ENCODE measurements at regions not wholly inside any gene's neighbourhood (a gene's known extent, or its start where the extent isn't known, plus 50 kb on each side); places are given as distances from the start of the nearest gene placed in this dataset.
"Not testable (repeated sequence)": the region's sequence is repeated elsewhere in the genome, so short reads cannot be mapped to it uniquely, and the experiment has no call there.

GRCh38 chr7:41459623-41460261 lies 243.1 kb downstream of the INHBA start:
- DNase-seq, result no peak

DNA sequence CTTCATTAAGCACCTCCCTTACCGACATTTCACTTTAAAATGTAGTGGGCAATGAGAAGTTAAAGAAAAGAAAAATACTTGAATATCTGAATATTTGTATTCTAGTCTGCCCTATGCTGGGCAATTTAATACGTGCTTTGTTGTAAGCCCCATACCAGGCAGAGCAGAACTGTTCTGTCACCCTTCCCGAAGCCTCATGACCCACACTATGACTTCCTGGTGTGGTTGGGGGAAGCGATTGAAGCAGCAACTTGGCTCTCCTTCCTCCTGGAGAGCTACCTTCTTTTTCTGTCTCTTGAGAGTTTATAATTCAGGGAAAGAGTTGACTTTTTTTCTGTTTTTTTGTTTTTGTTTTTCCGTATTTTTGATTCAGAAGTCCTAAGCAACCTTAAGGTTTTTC lies 243.7 kb downstream of the INHBA start:
- DNase-seq, result no peak

DNA sequence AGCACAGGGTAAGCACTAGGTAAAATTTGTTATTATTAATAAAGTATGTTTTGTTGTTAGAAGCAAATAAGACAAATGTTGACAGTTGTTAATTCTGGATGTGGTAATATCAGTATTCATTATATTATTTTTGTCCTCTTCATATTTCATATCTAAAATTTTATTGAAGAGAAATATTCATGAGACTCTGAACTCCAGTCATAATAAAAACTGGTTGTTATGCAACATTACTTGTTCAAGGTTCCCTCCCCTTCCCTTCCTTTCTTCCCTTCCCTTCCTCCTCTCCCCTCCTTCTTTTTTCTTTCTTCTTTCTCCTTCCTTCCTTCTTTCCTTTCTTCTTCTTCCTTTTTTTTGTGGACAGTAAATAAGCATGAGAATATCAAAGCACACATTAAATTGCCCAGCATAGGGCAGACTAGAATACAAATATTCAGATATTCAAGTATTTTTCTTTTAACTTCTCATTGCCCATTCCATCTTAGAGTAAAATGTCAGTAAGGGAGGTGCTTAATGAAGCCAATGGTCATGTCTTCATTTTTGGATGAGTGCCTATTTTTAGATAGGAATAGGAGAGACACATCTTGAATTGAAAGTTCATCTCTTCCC lies 245.0 kb downstream of the INHBA start:
- DNase-seq, result no peak

DNA sequence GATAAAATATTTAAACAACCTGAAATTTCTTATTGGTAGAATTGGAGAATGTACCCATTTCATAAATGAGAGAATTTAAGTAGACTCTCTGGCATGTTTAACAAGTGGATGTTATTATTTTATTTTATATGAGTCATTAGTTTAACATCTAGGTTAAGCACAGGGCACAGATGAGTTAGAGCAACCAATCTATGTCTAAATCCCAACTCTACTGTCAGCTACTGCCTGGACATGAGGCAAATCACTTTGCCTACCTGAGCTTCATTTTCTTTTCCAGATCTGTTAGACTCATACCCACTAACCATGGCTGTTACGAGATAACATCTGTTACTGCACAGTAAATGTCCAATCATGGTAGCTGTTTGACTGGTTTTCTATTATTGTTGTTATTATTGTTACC lies 251.1 kb downstream of the INHBA start:
- no peak for DNase-seq

DNA sequence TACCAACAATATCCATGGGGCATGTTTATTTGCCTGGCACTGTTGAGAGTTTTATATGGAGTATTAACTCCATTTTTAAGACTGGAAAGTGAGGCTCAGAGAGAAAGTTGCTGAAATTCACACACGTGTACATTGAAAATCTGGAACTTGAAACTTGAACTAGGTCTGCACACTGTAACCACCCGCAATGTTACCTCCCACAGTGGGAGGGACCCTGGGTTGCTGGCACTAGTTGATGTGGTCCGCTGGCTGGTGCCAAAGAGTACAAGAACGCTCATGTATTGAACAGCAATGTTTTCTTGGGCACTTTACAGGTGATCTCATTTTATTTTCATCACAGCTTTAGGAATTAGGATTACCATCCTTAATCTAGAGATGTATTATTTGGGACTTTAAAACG lies 253.2 kb downstream of the INHBA start:
- no peak for DNase-seq

DNA sequence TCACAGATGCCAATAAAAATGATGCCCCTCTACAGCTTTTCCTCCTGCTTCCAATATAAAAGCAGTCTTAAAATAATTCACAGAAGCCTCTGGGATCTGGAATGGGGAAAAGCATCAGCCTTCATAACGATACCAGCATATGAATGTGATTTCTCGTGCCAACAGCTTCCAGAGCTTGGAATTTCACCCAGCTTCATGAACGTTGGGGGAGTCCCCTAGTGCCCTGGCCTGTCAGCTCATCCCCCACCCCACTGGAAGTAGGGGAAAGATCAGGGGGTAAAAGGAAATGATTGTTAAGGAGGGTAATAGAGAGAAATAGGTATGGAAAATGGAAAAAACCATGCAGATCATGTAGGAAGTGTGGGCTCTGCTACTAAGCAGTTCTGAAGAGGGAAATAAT lies 253.6 kb downstream of the INHBA start:
- DNase-seq, result no peak

DNA sequence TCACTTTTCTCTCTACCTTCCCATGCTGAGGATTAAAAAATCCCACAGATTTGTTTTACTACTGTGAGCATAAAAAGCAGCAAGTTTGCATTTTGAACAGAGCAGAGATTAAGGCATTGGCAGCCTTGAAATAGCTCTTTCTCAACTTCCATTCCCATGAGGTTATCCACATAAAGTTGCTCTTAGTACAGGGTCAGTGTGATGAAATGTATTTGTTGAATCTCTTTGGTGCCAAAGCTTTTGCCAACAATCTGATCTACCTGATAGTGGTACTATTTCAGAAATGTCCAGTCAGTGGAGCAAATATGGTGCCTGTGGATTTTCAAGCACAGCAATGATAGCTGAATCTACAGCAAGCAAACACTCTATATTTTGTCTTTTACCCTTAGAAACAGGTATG lies 254.8 kb downstream of the INHBA start:
- no peak for DNase-seq

GRCh38 chr7:41447450-41448042 lies 255.3 kb downstream of the INHBA start:
- no peak for DNase-seq

DNA sequence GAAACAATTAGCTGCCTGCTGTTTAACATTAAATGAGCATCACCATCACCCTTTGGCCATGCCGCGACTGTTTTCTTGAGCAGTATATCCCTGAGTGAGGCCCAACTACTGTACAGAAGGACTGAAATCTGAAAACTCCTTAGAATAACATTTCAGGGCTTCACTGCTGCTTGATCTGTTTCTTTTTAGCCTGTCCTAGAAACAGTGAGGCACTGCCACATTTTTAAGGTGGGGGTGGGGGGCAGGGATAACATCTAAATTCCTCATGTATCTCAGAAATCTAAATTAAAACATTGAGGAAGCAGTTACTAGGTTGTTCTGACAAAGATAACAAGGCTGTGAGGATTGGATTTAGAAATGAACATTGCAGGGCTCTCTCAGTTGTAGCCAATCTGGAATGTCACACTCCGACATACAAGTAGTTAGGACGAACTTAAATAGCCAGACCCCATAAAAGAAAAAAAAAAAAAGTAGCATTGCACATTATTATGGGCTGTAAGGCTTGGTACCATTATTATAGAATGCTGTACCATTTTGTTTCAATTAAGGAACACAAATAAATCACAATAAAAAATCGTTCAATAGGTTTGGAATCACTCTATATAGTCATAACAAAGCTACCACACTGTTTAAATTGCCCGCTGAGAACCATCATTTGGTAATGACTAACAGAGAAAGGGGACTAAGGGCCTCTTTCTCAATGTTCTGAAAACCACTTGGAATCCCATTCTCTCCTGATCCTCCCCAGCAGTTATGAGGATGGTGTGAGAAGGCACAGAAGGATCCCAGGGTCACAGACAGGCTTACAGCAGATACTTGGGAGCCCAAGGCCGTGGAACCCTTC lies 256.1 kb downstream of the INHBA start:
- DNase-seq, result no peak

DNA sequence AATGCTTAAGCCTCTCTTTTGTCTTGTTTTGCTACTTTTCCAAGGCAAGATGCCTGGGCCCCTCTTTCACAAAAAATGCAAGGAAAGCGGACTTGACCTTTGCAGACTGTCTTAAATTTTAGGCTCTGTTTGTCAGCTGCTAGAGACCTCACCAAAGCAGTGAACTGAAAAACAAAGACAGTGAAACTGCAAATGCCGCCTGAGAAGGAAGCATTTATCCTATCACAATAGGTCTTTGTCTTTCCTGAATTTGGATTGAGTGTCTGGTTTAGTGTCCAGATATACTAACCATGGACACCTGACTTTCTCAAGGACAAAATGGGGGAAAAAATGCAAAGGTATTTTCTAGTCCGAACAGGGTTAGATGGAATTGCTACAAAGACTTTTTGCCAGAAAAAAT lies 256.9 kb downstream of the INHBA start:
- DNase-seq, result no peak

DNA sequence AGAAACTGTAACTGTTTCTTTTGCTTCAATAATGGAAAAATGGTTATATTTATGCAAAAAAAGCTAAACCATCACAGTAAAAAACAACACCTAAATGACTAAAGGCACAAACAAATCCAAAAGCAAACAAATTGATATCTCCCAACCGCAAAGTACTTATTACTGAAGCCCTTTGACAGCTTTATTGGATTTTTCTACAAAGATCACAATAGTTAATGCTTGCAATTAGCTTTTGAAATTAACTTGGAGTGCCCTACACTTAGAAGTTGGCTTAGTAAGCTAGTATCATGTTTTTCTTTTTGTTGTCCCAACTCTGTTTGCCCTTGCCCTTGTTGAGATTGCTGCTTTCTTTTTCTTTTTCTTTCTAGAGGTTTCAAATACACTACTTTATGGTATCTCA lies 257.5 kb downstream of the INHBA start:
- no peak for DNase-seq

GRCh38 chr7:41439515-41439879 lies 263.4 kb downstream of the INHBA start:
- no peak for DNase-seq

DNA sequence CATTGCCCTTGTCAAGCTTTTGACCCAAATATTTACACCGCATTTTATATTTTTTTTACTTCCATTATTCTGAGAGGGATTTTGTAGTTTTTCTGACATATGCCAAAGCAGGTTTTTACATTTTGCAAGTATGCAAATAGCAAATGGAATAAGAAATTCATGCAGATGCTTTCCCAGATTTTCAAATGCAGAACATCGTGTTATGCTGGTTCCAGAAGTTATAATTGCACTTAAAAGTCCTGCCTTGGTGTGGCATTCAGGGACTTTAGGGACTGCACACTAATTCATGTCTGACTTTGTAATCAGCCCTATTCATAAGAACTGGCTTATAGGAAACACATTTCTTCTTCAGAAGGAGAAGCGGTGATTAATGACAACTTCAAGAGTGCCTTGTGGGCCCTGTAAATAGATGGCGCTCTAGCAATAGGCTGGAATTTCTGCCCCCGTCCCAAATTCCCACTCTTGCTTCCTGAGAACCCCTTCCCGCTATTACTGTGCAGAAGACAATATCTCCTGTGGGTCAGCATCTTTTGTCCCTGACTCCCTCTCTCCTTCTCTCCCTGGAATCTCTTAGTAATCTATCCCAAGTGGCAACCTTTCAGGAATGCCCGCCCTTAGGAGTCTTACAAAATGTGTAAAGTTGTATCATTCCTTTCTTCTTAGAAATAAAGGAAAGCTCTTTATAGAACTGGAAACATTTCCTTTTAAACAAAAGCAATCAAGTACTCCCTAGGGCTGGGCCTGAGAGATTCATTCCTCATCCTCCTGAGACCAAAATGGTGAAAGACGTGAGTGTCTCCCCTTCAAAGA lies 264.0 kb downstream of the INHBA start:
- no peak for DNase-seq

GRCh38 chr7:41437257-41438196 lies 265.4 kb downstream of the INHBA start:
- DNase-seq, result no peak

GRCh38 chr7:41436139-41436538 lies 266.8 kb downstream of the INHBA start:
- no peak for DNase-seq

- not testable (repeated sequence) for DNase-seq
Measured at GRCh38 chr7:41435020-41435419, 267.9 kb downstream of the INHBA start.

GRCh38 chr7:41431671-41432070 lies 271.2 kb downstream of the INHBA start:
- no peak for DNase-seq

- DNase-seq, result no peak
Measured at GRCh38 chr7:41428381-41428780, 274.5 kb downstream of the INHBA start.

GRCh38 chr7:41425926-41426325 lies 277.0 kb downstream of the INHBA start:
- no peak for DNase-seq

DNA sequence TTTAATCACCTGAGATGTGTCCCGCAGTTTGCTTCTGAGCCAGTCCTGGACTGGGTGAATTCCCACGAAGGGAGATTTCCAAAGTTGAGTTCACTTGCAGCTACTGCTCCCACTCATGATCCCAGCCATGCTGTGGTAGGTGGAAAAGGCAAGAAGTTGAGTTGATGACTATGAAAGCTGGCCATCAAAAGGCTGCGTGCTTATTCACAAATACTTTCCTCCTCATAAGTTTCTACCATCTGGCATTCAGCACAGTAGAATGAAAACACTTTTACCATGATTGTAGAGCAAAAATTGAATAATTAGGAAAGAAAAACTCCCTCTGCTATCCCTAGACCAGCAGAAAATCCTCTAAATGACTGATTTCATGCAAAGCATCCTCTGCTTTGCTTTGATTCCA lies 281.8 kb downstream of the INHBA start:
- no peak for DNase-seq

DNA sequence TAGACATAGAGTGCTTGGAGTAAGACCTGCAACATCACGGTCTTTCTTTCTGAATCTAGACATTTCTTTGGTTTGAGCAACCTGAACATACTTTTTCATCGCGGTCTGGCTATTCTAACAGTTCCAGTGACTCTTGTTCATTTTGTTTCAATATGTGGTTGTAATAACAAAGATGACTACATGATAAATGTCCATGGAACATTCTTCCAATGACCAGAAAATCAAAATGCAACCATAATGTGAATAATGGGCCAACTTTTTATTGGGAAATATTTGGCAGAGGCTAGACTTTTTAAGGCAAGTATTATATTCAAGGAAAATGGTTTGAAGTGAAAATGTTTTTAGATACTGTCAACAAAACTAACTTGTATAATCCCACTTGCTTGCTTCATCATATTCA lies 282.5 kb downstream of the INHBA start:
- no peak for DNase-seq

DNA sequence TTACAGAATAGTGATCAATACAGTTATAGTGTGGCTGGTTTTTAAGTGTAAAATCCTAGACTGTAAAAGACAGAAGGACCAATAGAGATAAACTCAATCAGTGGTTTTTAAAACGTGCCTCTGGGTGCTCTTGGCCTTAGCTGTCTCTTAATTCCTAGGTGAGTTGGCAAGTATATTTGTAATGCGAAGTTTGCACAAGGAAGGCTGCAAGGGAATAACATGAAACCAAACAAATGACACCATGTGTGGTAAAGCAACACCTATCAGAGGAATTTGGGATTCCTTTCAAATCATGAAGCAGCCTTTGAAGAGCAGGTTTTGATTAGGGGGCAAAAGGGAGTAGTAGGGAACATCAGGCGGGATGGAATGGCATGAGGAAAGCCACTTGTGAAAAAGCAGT lies 284.6 kb downstream of the INHBA start:
- DNase-seq, result no peak
